ENCODE measurements at regions not wholly inside any gene's neighbourhood (a gene's known extent, or its start where the extent isn't known, plus 50 kb on each side); places are given as distances from the start of the nearest gene placed in this dataset.

DNA sequence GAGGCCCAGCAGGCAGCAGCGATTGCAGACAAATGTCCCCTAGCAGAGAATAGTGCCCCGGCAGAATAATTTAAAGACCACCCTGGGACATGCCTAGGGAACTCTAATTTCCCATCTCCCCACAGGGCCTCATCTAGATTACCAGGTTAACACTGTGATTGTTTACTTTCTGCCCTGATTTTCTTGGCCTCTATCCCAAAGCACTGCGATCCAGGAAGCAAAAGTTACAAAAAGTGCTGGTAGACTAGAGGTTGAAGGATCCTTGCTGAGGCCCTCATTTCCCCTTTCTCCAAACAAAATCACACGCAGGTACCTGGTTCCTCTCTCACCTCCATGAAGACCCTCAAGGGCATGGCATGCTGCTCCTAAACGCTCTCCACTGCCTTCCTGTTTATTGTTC, 229.7 kb downstream of the C1orf94 start:
- no peak for TF ChIP-seq CTCF (IDR thresholded peaks at IDR 0.05 in 2 of 3, conservative IDR thresholded peaks at IDR 0.05 in 1 of 3; ENCODE audit: insufficient read depth in 2 of 3, low read depth in 1 of 3, low read length in 3 of 3)
- TF ChIP-seq, protein P1, sequence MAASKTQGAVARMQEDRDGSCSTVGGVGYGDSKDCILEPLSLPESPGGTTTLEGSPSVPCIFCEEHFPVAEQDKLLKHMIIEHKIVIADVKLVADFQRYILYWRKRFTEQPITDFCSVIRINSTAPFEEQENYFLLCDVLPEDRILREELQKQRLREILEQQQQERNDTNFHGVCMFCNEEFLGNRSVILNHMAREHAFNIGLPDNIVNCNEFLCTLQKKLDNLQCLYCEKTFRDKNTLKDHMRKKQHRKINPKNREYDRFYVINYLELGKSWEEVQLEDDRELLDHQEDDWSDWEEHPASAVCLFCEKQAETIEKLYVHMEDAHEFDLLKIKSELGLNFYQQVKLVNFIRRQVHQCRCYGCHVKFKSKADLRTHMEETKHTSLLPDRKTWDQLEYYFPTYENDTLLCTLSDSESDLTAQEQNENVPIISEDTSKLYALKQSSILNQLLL (CRISPR knock-in tag; IDR thresholded peaks at IDR 0.05; ENCODE audit: borderline replicate concordance) = no peak
- no peak for TF ChIP-seq ZNF143 (CRISPR knock-in tag; IDR thresholded peaks at IDR 0.05)

All from K562 (cell line).